ENCODE measurements at regions not wholly inside any gene's neighbourhood (a gene's known extent, or its start where the extent isn't known, plus 50 kb on each side); places are given as distances from the start of the nearest gene placed in this dataset.

DNA sequence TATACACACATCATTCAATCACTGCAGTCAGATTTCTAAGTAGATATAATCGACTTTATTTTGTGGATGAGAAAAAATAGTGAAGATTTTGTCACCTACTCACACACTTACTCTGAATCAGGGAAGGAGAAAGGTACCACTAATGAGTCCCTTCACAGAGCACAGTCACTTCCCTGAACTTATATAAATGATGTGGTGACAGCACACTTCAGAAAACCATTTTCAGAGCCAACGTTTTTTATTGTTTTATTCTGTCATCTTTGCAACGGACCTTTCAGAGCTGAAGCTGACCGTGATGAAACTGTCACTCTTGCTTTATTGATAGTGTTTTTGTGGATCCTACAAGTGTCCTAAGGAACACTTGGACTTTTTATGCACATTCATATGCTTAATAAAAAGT, 956.6 kb downstream of the SQOR start:
- Mint-ChIP-seq H3K36me3 (ENCODE audit: low read depth) (no peaks in the 10 kb centered on the region), H3K4me3 (no peak overlapping the region), H3K27ac (no peak overlapping the region), H3K27me3 (ENCODE audit: insufficient read depth) (no peaks in the 10 kb centered on the region), H3K4me1 (no peaks in the 10 kb centered on the region), H3K9me3 (no peaks in the 10 kb centered on the region)
- Histone ChIP-seq H3K27ac (ENCODE audit: low read depth, low read length) (no peak overlapping the region), H3K27me3 (ENCODE audit: control insufficient read depth, insufficient read depth, low read length, poor library complexity, severe bottlenecking) (no peaks in the 10 kb centered on the region), H3K4me1 (ENCODE audit: control insufficient read depth, insufficient read depth, low read length) (peaks cover 4% of the 10 kb centered on the region), H3K36me3 (ENCODE audit: control insufficient read depth, insufficient read depth, low read length) (no peaks in the 10 kb centered on the region), H3K9me3 (ENCODE audit: control insufficient read depth, low read length) (no peaks in the 10 kb centered on the region), H3K9ac (ENCODE audit: extremely low read depth, low read length, poor library complexity, severe bottlenecking) (no peak overlapping the region), H3K4me3 (ENCODE audit: low read length) (no peak overlapping the region)
- TF ChIP-seq, protein P1, sequence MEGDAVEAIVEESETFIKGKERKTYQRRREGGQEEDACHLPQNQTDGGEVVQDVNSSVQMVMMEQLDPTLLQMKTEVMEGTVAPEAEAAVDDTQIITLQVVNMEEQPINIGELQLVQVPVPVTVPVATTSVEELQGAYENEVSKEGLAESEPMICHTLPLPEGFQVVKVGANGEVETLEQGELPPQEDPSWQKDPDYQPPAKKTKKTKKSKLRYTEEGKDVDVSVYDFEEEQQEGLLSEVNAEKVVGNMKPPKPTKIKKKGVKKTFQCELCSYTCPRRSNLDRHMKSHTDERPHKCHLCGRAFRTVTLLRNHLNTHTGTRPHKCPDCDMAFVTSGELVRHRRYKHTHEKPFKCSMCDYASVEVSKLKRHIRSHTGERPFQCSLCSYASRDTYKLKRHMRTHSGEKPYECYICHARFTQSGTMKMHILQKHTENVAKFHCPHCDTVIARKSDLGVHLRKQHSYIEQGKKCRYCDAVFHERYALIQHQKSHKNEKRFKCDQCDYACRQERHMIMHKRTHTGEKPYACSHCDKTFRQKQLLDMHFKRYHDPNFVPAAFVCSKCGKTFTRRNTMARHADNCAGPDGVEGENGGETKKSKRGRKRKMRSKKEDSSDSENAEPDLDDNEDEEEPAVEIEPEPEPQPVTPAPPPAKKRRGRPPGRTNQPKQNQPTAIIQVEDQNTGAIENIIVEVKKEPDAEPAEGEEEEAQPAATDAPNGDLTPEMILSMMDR (conservative IDR thresholded peaks at IDR 0.05): no peak
- WGBS, 2 experiments (ENCODE audit: insufficient coverage in 1 of 2, insufficient read length in 1 of 2): 81 to 91% methylated on average over 3 of the region's 4 CpGs
- DNase-seq: no peak

DNA sequence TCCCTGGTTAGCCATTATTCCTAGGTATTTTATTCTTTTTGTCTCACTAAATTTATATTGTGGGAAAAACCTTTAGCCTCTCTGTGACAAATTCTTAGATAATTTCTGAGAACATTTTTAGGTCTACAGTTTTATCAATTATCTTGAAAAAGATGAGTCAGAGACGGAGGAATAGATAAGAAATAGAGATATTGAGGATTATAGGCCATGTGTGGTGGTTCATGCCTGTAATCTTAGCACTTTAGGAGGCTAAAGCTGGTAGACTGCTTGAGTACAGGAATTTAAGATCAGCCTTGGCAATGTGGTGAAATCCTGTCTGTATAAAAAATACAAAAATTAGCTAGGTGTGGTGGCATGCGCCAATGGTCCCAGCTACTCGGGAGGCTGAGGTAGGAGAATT, 960.2 kb downstream of the SQOR start:
- H3K4me1 ChIP-seq (ENCODE audit: control insufficient read depth, insufficient read depth, low read length): peaks cover 4% of the 10 kb centered on the region
- no peaks in the 10 kb centered on the region for H3K9me3 Mint-ChIP-seq
- H3K27ac Mint-ChIP-seq: no peak overlapping the region
- no peaks in the 10 kb centered on the region for H3K27me3 ChIP-seq (ENCODE audit: control insufficient read depth, insufficient read depth, low read length, poor library complexity, severe bottlenecking)
- H3K4me3 ChIP-seq (ENCODE audit: low read length): no peak overlapping the region
- 92 to 97% methylated on average over 2 to 3 of the region's 3 CpGs for WGBS, 2 experiments (ENCODE audit: insufficient coverage in 1 of 2, insufficient read length in 1 of 2)
- H3K36me3 ChIP-seq (ENCODE audit: control insufficient read depth, insufficient read depth, low read length): no peaks in the 10 kb centered on the region
- no peaks in the 10 kb centered on the region for H3K36me3 Mint-ChIP-seq (ENCODE audit: low read depth)
- no peak overlapping the region for H3K4me3 Mint-ChIP-seq
- no peaks in the 10 kb centered on the region for H3K9me3 ChIP-seq (ENCODE audit: control insufficient read depth, low read length)
- no peaks in the 10 kb centered on the region for H3K27me3 Mint-ChIP-seq (ENCODE audit: insufficient read depth)
- no peaks in the 10 kb centered on the region for H3K4me1 Mint-ChIP-seq
- H3K9ac ChIP-seq (ENCODE audit: extremely low read depth, low read length, poor library complexity, severe bottlenecking): no peak overlapping the region
- TF ChIP-seq, protein P1 (conservative IDR thresholded peaks at IDR 0.05): no peak
- H3K27ac ChIP-seq (ENCODE audit: low read depth, low read length): no peak overlapping the region
- DNase-seq: no peak

DNA sequence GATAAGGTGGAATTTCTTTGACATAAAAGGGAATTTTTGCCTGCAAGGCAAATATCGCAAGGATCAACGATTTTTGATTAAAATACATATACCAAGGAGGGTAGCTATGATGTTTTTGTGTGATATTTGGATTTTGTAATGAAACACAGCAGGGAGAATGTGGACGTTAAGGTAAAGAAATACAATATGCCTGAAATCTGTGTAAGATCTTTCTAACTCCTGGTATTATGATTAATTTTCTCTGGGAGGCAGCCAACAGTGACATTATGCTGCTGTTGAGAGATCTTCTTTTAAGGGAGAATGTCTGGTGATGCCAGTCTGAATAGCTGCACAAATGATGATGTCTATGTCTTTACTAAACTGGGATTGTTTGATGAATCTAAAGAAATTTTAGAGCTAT, 972.2 kb downstream of the SQOR start:
- no peak for DNase-seq
- Histone ChIP-seq H3K36me3 (ENCODE audit: control insufficient read depth, insufficient read depth, low read length) (no peaks in the 10 kb centered on the region), H3K27ac (ENCODE audit: low read depth, low read length) (no peak overlapping the region), H3K27me3 (ENCODE audit: control insufficient read depth, insufficient read depth, low read length, poor library complexity, severe bottlenecking) (no peaks in the 10 kb centered on the region), H3K4me1 (ENCODE audit: control insufficient read depth, insufficient read depth, low read length) (no peaks in the 10 kb centered on the region), H3K9me3 (ENCODE audit: control insufficient read depth, low read length) (no peaks in the 10 kb centered on the region), H3K4me3 (ENCODE audit: low read length) (no peak overlapping the region), H3K9ac (ENCODE audit: extremely low read depth, low read length, poor library complexity, severe bottlenecking) (no peak overlapping the region)
- Mint-ChIP-seq H3K9me3 (no peaks in the 10 kb centered on the region), H3K4me3 (no peak overlapping the region), H3K36me3 (ENCODE audit: low read depth) (no peaks in the 10 kb centered on the region), H3K27ac (no peak overlapping the region), H3K27me3 (ENCODE audit: insufficient read depth) (no peaks in the 10 kb centered on the region), H3K4me1 (no peaks in the 10 kb centered on the region)
- TF ChIP-seq, protein P1 (conservative IDR thresholded peaks at IDR 0.05): no peak
- 88 to 100% methylated on average over 1 to 3 of the region's 3 CpGs for WGBS, 2 experiments (ENCODE audit: insufficient coverage in 1 of 2, insufficient read length in 1 of 2)
